T-helper 1 cell treated with Interleukin-12 subunit alpha and Interleukin-12 subunit beta and Interleukin-4 antibody, amounts not matched to agents 30 ng/mL and 1 ng/mL, for 36 hours (primary cell): ENCODE measurements at regions not wholly inside any gene's neighbourhood (a gene's known extent, or its start where the extent isn't known, plus 50 kb on each side); places are given as distances from the start of the nearest gene placed in this dataset.

Source experiments
- intact Hi-C: fragments of 100-400 bp; cut with micrococcal nuclease; formaldehyde crosslinking; loops from one replicate; pipeline ENCODE4 v1.15.1; 2024

DNA sequence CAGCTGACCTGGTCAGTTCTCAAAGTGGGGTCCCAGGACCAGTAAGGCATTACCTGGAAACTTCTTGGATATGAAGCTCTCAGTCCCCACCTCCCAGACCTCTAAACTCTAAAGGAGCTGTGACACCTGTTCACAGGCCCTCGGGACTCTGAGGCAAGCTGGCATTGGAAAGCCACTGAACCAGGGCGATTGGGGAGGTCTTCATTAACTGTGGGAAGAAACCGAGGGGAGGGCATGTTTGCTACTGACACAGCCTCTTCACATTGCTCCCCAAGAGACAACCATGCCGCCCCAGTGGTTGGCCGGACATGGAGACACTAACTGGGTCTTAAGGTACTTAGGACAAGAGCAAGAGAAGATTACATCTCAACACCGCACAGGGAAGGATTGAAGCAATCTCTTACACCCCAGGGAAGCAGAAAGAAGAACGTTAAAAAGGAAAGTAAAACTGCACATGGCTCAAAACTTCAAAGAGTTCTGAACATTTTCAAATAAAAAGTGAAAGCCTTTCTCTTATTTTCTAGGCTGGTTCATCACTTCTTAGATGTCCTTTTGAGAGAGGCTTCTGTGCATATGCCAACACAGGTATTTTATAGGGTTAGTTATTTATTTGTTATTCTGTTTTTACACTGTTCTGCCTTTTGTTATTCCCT is 210.0 kb upstream of the CST7 start:
- intact Hi-C loops = loop anchor here (1.0 kb wide), 2 partner anchors 210 to 253 kb away; partner anchors contain the start of genes APMAP and CST7

DNA sequence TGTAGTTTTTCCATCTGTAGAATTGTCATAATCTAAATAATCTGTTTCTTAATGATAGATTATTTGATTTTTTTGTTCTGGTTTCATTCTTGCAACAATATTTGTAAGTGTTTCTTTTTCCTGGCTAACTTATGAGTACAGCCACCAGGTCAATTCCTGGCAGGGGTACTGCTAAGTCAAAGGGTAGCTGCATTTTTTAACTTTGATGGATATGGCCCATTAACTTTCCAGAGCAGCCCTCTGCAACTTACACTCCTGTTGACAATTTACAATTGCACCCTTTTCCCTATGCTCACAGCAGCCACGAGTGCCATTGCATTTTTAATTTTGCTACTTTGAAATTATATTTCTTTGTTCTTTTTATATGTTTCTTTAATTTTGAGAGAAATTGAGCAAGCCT is 209.3 kb upstream of the CST7 start:
- intact Hi-C loops = loop anchor here (1.0 kb wide), 2 partner anchors 210 to 253 kb away; partner anchors contain the start of genes APMAP and CST7

DNA sequence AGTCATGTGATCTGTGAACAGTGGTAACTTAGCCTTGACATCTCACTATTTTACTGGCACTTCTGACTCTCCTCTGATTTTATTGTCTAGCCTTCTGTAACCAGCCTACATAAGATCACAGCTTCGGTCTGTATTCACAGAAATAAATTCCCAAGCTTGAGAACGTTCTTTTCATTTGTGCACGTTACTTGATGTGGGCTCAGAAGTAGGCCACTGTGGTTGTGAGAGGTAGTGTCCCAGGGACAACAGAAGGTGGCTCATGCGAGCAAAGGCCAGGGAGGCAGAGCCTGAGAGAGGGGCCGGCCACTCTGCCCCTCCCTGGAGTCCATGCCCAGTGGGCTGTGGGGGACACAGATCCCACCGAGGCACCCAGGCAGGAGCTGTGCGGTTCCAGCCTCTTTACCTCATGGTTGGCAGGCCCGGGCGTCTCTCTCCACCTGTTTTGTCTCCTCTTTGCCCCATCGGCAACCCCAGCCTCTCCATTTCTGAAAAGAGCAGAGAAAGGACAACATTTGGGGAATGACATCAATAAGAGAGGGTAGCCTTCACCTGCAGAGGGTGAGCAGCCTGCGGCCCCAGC is 207.5 kb upstream of the CST7 start:
- intact Hi-C loops = no loop called here

DNA sequence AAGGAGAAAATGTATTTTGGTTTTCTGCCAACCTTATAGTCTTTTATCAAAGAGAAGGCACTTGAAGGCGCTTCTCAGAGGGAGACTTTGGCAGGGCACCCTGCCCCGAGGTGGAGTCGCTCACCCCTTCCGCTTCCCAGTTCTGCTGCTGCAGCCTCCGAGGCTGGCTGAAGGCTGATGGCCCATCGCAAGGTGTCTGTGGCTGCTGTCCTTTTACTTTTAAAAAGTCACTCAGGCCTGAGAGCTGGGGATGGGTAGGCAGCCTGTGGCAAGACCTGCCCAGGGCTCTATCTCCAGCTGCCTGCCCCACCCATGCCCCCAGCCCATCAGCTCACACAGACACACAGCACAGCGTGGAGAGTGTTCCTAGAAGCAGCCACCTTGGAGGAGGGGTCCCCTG is 206.6 kb upstream of the CST7 start:
- intact Hi-C loops = no loop called here

DNA sequence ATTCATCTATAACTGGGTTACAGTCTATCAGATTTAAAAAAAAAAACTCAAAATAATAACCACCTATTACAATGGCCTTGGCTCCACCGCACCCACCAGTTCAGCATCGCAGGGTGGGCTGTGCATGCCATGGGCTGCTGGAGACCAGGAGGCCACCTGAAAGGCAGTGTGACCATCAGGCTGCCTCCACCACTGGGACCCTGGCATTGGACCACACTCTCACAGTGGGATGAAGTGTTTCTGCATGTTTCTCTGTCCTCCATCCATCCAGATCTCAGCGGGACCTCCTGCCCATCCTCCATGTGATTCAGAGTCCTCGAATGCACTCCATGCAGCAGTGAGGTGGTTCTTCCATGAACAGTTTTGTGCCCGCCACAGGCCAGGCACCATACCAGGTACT is 206.1 kb upstream of the CST7 start:
- intact Hi-C loops = no loop called here

DNA sequence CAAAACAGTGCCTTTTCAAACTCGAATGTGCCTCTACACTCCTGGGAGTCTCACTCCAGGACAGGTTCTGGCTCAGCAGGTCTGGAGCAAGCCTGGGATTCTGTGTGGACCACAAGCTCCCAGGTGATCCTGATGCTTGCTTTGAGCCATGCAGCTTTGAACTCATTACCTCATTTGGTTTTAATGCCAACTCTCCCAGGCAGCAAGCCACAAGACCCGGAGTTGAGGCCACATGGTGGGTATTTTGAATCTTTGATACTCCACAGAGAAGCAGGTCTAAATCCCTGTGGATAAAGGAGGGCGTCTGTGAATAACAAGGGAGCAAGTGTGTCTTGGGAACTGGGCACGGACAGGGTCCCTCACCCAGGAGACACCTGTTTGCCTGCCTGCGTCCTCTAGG is 205.4 kb upstream of the CST7 start:
- intact Hi-C loops = no loop called here

DNA sequence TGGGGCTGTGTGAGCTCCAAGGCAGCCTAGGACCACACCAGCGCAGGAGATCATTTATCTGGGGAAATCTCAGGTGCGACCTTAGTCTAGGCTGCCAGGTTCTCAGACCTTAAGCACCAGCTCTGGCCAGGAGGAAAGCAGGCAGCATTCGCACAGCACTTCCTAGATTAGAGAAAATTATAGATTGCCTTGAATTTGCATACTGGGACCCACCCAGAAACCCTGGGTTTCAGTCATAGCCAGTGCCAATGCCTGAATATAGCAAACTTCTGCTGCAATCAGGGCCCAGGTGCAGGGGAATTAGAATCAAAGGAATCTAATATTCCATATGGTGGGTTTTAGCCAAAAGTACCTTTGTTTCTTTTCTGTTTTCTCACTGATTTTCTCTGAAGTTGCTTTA is 204.3 kb upstream of the CST7 start:
- intact Hi-C loops = no loop called here

DNA sequence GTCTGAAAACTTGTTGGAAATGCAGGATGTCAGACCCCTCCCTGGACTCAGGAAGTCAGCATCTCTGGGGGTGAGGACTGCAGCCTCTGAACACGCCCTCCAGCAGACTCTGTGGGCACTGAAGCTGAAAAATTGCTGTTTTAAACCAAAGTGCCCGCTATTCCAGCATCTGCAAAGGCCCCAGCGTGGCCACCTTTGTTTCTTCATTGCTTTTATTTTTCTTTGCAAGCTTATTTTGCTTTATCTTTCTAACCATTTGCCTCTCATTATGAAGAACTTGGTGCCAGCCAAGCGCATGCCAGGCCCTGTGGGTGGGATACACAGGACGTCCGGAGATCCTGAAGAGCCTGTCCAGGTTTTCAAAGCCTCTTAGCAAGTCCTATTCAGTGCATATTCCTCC is 203.9 kb upstream of the CST7 start:
- intact Hi-C loops = no loop called here

DNA sequence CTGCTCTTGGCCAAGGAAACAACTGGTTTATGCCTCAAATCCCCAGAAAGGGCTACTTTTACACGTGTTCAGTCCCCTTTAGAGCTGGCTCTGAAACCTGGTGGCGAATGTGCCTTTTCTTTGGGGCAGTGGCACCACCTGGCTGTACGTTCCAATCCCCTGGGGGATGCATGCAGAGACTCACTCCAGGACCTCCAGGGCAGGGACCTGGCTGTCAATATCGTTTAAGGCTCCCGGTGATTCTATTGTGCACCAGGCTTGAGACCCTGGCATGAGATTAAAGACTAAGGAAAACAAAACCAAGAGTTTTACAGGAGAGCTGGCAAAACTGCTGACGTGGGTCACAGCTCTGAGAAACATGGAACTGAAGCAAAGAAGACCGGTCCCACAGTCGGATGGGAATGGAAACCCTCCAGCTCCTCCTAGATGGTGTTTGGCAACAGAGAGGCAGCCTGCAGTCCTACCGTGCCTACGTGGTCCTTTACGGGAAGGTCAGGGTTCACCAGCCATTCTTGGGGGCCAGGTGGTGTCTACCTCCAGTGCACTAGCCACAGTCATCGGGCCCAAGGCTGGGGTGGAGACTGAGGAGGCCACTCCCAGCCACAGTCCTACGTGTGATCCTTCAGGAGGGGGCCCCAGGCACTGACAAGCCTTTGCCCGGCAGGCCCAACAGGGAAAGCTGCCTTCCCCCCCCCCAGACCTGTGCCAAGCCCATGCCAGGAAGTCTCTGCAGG is 203.3 kb upstream of the CST7 start:
- intact Hi-C loops = no loop called here

DNA sequence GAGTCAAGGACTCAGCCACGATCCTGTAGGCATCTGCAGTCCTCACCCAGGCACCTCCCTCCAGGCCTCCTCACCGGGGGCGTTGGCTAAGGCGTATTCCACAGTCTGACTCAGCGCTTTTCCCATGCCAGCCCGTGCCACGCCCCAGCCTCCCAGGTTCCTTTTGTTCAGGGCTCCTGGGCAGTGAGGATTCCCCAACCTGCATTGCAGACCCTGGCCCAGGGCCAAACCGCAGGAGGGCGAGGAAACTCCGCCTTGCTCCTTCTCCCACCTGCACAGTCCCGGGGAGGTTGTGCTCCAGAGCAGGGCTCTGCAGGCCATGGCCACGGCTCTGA is 202.8 kb upstream of the CST7 start:
- intact Hi-C loops = no loop called here

DNA sequence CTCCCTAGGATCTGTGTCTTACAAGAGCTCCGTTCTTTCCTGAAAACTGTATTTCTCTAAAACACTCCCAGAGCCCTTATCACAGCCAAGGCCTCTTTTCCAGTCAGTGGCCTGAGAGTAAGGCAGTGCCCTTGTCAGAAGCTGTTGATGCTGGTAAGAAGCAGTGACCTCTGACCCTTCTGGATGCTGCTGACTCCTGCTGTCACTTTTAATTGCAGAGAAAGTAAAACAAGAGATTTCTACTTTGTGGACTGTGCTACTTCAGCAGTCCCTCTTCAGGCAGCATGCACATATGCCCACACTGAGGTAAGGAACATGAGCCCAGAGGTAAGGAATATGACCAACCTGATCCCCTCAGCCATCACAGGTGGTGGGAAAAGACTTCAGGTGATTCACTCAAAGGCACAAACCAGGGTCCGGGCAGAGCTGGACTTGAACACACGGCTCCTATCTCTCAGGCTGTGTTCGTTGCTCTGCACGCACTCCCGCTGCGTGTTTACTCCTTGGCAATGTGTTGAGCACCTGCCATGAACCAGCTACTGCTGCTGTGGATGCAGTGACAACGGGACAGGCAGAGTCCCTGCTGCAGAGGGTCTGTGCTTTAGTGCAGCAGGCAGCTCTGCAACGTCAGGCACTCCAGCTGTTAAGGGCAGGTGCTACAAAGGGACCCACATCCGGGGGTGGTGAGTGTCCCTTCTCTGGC is 201.9 kb upstream of the CST7 start:
- intact Hi-C loops = no loop called here

DNA sequence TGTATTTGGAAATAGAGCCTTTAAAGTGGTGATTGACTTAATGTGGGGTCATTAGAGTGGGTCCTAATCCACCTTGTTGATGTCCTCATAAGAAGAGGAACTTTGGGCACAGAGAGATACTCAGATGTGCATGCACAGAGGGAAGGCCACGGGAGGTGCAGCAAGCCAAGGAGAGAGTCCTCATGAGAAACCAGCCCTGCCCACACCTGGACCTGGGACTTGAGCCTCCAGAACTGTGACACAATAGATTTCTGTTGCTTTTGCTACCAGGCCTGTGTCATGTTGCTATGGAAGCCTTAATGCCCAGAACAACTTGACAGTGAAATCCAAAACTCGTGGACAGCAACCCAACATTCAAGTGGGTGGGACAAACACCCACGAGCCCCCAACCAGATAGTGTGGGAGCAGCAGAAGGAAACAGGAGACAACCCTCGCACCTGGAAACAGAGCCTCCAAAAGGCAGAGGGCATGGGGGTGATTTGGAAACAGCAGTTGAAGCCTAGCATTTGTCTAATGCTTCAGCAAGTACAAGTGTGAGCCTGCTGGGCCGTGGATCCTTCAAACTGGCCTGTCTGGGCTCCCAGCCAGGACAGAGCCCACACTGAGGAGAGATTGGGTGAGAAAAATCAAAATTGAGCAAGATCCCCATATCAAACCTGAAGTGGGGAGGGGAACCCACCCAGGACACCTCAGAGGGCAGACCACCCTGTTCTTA is 201.0 kb upstream of the CST7 start:
- intact Hi-C loops = no loop called here

DNA sequence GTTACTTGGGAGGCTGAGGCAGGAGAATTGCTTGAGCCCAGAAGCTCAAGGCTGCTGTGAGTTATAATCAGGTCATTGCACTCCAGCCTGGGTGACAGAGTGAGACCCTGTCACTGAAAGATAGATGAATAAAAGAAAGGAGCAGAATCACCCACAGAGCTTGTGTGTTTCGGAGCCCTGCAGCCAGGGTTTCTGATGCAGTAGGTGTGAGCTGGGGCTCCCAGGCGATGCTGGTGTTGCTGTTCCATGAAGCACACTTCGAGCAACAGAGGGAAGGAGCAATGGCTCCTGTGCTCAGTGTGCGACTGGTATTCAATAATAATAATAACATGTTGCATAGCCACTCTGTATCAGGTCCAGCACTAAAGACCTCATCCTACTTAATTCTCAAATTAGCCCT is 197.5 kb upstream of the CST7 start:
- intact Hi-C loops = no loop called here

DNA sequence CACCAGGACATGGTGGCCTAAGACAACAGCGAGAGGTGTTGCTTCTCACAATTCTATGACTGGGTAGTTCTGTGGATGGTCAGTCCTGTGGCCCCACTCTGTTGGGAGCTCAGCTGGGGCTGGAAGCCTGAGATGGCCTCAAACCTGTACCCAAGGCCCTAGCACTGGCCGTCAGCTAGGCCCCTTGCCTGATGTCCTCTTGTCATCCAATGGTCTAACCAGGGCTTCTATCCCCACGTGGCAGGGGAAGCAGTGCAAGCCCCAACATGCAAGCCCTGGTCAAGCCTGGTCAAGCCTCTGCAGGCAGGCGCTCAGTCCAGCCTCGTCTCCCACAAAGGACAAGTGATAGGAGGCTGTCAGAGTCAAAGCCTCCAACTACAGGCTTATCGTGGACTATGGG is 196.5 kb upstream of the CST7 start:
- intact Hi-C loops = no loop called here

DNA sequence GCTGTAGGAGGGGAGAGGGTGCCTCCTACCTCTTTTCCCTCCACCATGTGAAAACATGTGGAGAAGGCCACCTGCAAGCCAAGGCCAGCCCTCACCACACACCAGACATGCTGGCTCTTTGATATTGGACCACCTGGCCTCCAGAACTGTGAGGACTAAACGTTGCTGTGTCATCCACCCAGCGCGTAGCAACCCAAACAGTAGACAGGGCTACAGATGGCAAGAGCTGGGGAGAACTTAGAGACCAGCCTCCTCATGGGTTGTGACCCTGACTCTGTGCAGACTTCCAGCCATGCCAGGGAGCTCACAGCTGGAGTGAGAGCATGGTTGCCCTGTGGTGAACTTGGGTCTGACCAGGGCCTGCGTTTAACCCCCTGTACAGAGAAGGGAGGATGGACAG is 195.9 kb upstream of the CST7 start:
- intact Hi-C loops = no loop called here

DNA sequence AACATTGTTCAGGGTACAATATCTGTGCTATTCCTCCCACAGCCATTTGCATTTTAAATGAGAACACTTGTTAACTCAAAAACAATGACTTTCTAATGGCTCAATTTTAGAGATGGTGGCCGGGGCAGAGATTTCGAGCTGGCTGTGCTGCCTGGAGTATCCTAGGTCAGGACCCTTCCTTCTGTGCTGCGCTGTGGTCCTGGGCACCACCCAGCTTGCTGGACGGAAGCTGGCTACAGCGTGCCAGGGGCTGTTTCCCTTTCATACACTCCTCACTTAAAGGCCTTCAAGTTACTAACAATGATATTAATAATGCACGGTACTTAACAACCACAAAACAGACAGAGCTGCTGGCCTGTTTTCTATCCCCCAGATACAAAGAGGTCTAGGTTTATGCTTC is 194.4 kb upstream of the CST7 start:
- intact Hi-C loops = no loop called here

DNA sequence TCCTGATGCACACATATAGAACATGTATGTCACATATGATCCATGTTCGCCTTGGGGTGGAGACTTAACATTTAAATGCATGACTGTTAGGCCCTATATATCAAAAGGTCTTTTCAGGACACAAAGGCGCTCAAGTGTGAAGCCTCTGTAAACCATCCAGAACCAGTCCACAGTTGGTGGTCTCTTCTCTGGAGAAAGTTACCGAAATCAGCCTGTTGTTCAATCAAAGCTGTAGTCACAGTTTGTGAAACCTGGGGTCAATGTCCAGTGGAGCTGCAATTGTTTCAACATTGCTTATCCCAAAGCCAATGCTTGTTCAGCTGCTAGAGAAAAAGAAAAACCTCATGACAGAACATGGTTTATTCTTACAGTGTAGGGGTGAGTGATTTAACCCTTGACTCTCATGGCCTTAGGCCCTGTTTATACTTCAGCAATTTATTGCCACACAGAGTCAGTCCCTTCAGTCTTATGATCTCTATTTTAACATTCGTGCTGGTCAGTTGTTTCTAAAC is 193.6 kb upstream of the CST7 start:
- intact Hi-C loops = no loop called here

DNA sequence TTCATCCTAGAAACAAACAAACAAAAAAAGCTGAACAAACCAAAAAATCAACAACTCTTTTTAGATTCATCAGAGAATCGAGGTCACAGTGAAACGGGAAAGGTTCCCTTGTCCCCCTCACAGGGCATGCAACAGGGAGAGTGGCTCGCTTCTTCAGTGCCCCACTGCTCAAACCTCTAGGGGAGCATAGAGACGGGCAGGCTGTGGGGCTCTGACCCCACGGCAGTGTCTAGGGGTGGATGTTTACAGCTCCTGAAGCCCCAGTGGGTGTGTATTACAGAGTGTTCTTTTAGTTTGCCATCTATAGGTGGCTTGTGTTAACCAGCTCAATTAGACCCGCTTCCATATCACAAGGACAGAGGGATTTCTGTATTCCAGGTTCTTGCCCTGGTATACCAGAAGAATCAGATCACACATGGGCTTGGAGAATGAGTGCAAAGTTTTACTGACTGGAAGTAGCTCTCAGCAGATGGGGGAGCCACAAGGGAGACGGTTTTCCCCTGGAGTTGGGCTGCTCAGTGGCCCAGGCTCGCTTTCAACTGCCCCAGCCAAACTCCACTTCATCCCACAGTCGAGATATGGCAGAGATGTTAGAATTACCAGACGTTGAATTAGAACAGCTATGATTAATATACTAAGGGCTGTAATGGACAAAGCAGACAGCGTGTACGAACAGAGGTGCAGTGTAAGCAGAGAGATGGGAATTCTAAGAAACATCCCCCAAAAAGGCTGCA is 192.6 kb upstream of the CST7 start:
- intact Hi-C loops = no loop called here

DNA sequence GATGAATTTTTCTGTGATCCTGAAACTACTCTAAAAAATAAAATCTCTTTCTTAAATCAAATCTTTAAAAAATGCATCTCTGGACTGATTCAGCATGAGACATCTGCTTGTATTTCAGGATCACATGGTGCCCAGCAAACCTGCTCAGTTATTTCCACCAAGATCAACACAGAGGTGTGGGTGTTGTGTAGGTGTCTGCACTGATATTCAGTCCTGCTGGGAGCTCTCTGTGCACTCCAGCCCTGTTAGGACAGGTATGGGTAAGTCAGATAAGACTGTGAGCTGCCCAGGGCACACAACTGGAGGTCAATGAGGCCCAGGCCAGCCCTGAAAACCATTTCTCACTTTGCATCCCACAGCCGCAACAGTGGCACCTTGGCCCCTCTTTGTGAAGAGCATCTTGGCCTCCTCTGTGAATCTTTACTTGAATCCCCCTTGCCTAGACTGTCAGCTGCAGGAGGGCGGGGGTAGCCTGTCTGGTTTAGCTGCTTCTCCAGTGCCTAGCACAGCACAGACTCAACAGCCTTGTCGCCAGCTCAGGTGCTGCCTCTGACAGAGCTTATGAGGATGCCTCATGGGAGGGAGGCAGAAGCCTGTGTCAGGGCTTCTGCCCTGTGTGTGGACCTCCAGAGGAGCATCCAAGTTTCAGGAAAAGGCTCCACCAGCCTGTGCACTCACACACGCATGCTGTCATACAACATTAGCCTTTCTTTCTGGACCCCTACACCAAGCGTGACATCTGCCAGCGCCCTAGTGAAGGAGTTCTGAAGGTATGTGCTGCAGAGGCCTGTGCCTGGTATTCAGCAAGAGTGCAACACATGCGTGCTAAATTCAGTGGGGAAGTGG is 187.6 kb upstream of the CST7 start:
- intact Hi-C loops = no loop called here

DNA sequence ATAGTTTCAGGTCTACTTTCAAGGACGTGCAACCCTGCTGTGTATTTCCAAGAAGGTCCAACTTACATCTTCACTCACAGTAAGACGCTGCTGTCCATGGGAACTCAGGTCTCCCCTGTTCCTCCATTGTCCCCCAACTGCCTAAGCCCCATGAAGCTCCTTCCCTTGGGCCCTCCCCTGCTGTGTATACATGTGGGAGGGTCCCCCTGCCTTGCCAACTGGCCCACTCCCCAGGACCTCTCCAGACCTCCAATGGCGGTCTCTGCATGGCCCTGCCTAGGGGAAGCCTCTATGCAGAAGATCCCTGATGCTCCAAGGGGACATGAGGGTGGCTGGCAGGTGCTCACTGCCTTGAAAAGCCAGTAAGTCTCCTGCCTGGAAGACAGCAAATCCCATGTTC is 186.7 kb upstream of the CST7 start:
- intact Hi-C loops = no loop called here
